Endothelial cell of umbilical vein (primary cell): ENCODE measurements at regions not wholly inside any gene's neighbourhood (a gene's known extent, or its start where the extent isn't known, plus 50 kb on each side); places are given as distances from the start of the nearest gene placed in this dataset.

ENCODE experiments used
- BruUV-seq: library from RNA; stranded (reverse); fragments of 400-500 nt; replicated peaks from 2 replicates; lab custom pipeline; 2021; lab: Mats Ljungman, UMichigan
- CTCF ChIA-PET: fragments of 300-600, 350-600 bp; sonication (Branson Sonifier 250); formaldehyde crosslinking; loops from one replicate; lab custom pipeline; 2021; ENCODE audit warnings: antibody characterized with exemption, inconsistent platforms; lab: Charles Lee
- POLR2A ChIA-PET: fragments of 300-600, 350-600 bp; sonication (Branson Sonifier 250); formaldehyde crosslinking; loops from one replicate; lab custom pipeline; 2021; ENCODE audit warnings: antibody characterized with exemption, inconsistent platforms; lab: Charles Lee
- DNase-seq: peaks from one replicate; pipeline ENCODE4 v3.0.0-alpha.2; 2011; ENCODE audit warnings: low read depth, low spot score
- FAIRE-seq: peaks from 2 replicates; lab custom pipeline; 2011; peaks lifted over from hg19 to GRCh38; lab: Jason Lieb, UNC
- H2AFZ ChIP-seq: 2 replicates; pipeline ENCODE4 v1.6.0; 2012; ENCODE audit warnings: low read depth, low read length, control low read depth, inconsistent platforms
- H3K27ac ChIP-seq: 2 replicates; pipeline ENCODE4 v1.5.1; 2011; ENCODE audit warnings: low read depth, mild to moderate bottlenecking, control low read depth, low read length, moderate library complexity; ENCODE audit not compliant: insufficient read depth
- H3K27me3 ChIP-seq, 2 experiments: 2 replicates each; pipeline versions ENCODE4 v1.6.0 to v1.6.1; 2011; ENCODE audit warnings: low read length in 2 of 2, mixed read lengths in 1 of 2; ENCODE audit not compliant: control insufficient read depth in 2 of 2, insufficient read depth in 2 of 2
- H3K36me3 ChIP-seq, 2 experiments: 2 replicates in 1 of 2; 3 replicates in 1 of 2; pipeline ENCODE4 v1.5.1; 2011; ENCODE audit warnings: low read length in 2 of 2, mild to moderate bottlenecking in 1 of 2, moderate library complexity in 1 of 2; ENCODE audit not compliant: control insufficient read depth in 2 of 2, insufficient read depth in 2 of 2; ENCODE audit errors: extremely low read depth in 1 of 2
- H3K4me1 ChIP-seq: 3 replicates; pipeline ENCODE4 v1.5.1; 2011; ENCODE audit warnings: mild to moderate bottlenecking, low read length; ENCODE audit not compliant: control insufficient read depth, insufficient read depth; ENCODE audit errors: extremely low read depth
- H3K4me2 ChIP-seq: 2 replicates; pipeline ENCODE4 v1.6.1; 2011; ENCODE audit warnings: low read length, control low read depth, mixed read lengths; ENCODE audit not compliant: insufficient read depth
- H3K4me3 ChIP-seq, 3 experiments: fragments of 200-600 bp in 1 of 3; sonication (generic), shearing (Covaris generic) in 1 of 3; replicated peaks in 1 of 3; 2 replicates each; pipeline ENCODE4 v1.5.1; 2011 to 2016; ENCODE audit warnings: control low read depth in 3 of 3, low read length in 3 of 3, mild to moderate bottlenecking in 2 of 3, inconsistent platforms in 1 of 3, low read depth in 1 of 3, moderate library complexity in 1 of 3; ENCODE audit not compliant: insufficient read depth in 1 of 3
- H3K79me2 ChIP-seq: 2 replicates; pipeline ENCODE4 v1.6.0; 2012; ENCODE audit warnings: low read length, inconsistent platforms; ENCODE audit not compliant: control insufficient read depth, insufficient read depth
- H3K9ac ChIP-seq: replicated peaks from 2 replicates; pipeline ENCODE3; 2011; ENCODE audit warnings: low read length, control low read depth; ENCODE audit not compliant: insufficient read depth; ENCODE audit errors: extremely low read depth
- H3K9me1 ChIP-seq: replicated peaks from 3 replicates; pipeline ENCODE4 v1.6.0; 2011; ENCODE audit warnings: mild to moderate bottlenecking, low read length; ENCODE audit not compliant: control insufficient read depth, insufficient read depth; ENCODE audit errors: extremely low read depth
- H3K9me3 ChIP-seq: replicated peaks from 2 replicates; pipeline ENCODE4 v1.5.1; 2012; ENCODE audit warnings: low read length, inconsistent platforms; ENCODE audit not compliant: control insufficient read depth, insufficient read depth
- H4K20me1 ChIP-seq: replicated peaks from 2 replicates; pipeline ENCODE3; 2011; ENCODE audit warnings: mild to moderate bottlenecking, low read length; ENCODE audit not compliant: control insufficient read depth, insufficient read depth; ENCODE audit errors: extremely low read depth
- CTCF ChIP-seq, 2 donors: IDR thresholded peaks; 1 replicate in 1 of 2; 2 replicates in 1 of 2; pipeline ENCODE4 v1.5.1; 2011; ENCODE audit warnings: low read length in 2 of 2, mild to moderate bottlenecking in 2 of 2, moderate library complexity in 2 of 2, control low read depth in 1 of 2, inconsistent platforms in 1 of 2, low read depth in 1 of 2; ENCODE audit not compliant: insufficient read depth in 1 of 2; ENCODE audit errors: extremely low read depth in 1 of 2
- EZH2 ChIP-seq: IDR thresholded peaks from 2 replicates; pipeline ENCODE4 v1.6.1; 2012; ENCODE audit warnings: borderline replicate concordance, low read depth, mild to moderate bottlenecking, moderate library complexity, low read length, inconsistent platforms; ENCODE audit not compliant: severe bottlenecking
- FOS ChIP-seq: IDR thresholded peaks from 2 replicates; pipeline ENCODE4 v1.6.1; 2011; ENCODE audit warnings: mild to moderate bottlenecking, low read length, moderate library complexity, borderline replicate concordance; ENCODE audit not compliant: insufficient read depth
- GATA2 ChIP-seq: IDR thresholded peaks from 2 replicates; pipeline ENCODE4 v1.7.0; 2011; ENCODE audit warnings: low read depth, mild to moderate bottlenecking, moderate library complexity, mixed read lengths, low read length; ENCODE audit not compliant: insufficient read length, insufficient read depth
- JUN ChIP-seq: IDR thresholded peaks from 2 replicates; pipeline ENCODE4 v1.6.1; 2011; ENCODE audit warnings: borderline replicate concordance, low read depth; ENCODE audit not compliant: insufficient read length, insufficient read depth
- MYC ChIP-seq: IDR thresholded peaks from one replicate; pipeline ENCODE4 v1.6.1; 2011; ENCODE audit warnings: mild to moderate bottlenecking, low read depth, low read length
- POLR2A ChIP-seq: IDR thresholded peaks from 2 replicates; pipeline ENCODE4 v1.6.1; 2012; ENCODE audit warnings: low read depth, mild to moderate bottlenecking, control low read depth, low read length
- POLR2AphosphoS5 ChIP-seq: IDR thresholded peaks from 2 replicates; pipeline ENCODE4 v1.6.1; 2012; ENCODE audit warnings: low read depth, mild to moderate bottlenecking, control low read depth, low read length, moderate library complexity; ENCODE audit not compliant: insufficient read depth
- dilution Hi-C: fragments of 300-500 bp; cut with MboI; formaldehyde crosslinking; loops from one replicate; pipeline ENCODE4 v1.15.0; 2019; ENCODE audit warnings: low sequenced_read_pairs; ENCODE audit not compliant: extremely low pct_ligation_motif_present
- intact Hi-C: fragments of 100-400 bp; cut with micrococcal nuclease; formaldehyde crosslinking; loops from one replicate; pipeline ENCODE4 v1.10.0; 2022
- TF ChIP-seq, protein P1 (sequence below): IDR thresholded peaks from 2 replicates; pipeline ENCODE4 v1.6.1; 2011; ENCODE audit not compliant: insufficient read depth, insufficient read length

DNA sequence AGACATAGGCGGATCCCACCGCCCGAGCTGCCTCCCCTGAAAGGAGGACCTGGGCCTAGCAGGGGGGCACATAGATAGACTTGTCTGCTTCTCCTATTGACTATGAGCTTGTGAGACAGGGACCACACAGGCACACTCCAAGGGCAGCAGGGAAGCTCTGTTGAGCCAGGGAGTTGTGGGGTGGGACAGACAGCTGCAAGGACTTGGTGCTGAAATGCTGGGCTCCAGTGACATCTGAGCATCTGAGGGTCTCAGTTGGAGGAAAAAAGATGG is 53.4 kb upstream of the ANO1 start:
- no peaks in the 10 kb centered on the region for H4K20me1 ChIP-seq
- intact Hi-C loops: no loop called here
- FAIRE-seq (no peak), DNase-seq (no peak)
- H2AFZ ChIP-seq: no peak overlapping the region
- no peak for TF ChIP-seq GATA2
- TF ChIP-seq FOS: no peak
- TF ChIP-seq, protein P1, sequence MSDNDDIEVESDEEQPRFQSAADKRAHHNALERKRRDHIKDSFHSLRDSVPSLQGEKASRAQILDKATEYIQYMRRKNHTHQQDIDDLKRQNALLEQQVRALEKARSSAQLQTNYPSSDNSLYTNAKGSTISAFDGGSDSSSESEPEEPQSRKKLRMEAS: no peak
- TF ChIP-seq CTCF (IDR thresholded peaks at IDR 0.05; ENCODE audit: extremely low read depth in 1 of 2, insufficient read depth in 1 of 2, low read depth in 1 of 2, low read length in 2 of 2): no peak
- TF ChIP-seq EZH2: no peak
- TF ChIP-seq MYC: no peak
- no peak for TF ChIP-seq JUN
- no peak for TF ChIP-seq POLR2A
- TF ChIP-seq POLR2AphosphoS5: no peak
- POLR2A ChIA-PET: no interaction called here
- no peak overlapping the region for H3K4me3 ChIP-seq
- no peak overlapping the region for H3K4me2 ChIP-seq
- H3K27me3 ChIP-seq: no peaks in the 10 kb centered on the region
- CTCF ChIA-PET: interaction anchor here (1.2 kb wide), 2 partner anchors 21 to 37 kb away, joined by 3 read pairs; no protein-coding TSS in a partner anchor
- H3K79me2 ChIP-seq: no peaks in the 10 kb centered on the region
- no peak overlapping the region for H3K27ac ChIP-seq
- no peaks in the 10 kb centered on the region for H3K9me1 ChIP-seq
- no TSS peak for BruUV-seq
- no peak overlapping the region for H3K9ac ChIP-seq
- no peaks in the 10 kb centered on the region for H3K36me3 ChIP-seq
- H3K9me3 ChIP-seq: no peaks in the 10 kb centered on the region
- dilution Hi-C loops: no loop called here
- H3K4me1 ChIP-seq: no peaks in the 10 kb centered on the region
